ENCODE measurements at regions not wholly inside any gene's neighbourhood (a gene's known extent, or its start where the extent isn't known, plus 50 kb on each side); places are given as distances from the start of the nearest gene placed in this dataset.

DNA sequence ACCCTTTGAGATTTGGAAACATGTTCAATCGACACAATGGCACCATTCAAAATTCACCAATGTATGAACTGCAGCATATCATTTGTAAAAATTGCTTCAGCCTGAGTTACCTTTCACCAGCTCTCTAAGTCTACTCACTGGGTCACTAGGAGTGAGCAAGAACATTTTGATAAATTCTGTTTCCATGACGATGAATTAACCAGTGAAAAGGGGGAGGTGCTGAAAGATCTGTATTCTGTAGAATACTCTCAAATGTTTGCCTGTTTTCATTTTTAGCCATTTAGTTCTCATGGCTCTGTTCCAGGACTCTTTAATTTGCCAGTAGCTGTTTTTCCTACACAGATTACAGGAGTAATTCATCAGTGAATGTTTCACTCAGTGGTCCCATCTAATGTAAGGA lies 883.4 kb downstream of the DIAPH3 start:
- TF ChIP-seq CTCF (IDR thresholded peaks at IDR 0.05; ENCODE audit: poor library complexity, severe bottlenecking) (no peak), EZH2 (IDR thresholded peaks at IDR 0.05; ENCODE audit: borderline replicate concordance, insufficient read depth, low read length, poor library complexity, severe bottlenecking) (no peak), SMC3 (conservative IDR thresholded peaks at IDR 0.05; ENCODE audit: poor library complexity) (no peak), EP300 (conservative IDR thresholded peaks at IDR 0.05; ENCODE audit: poor library complexity, severe bottlenecking) (no peak), TAF1 (IDR thresholded peaks at IDR 0.05; ENCODE audit: low read depth) (no peak)
